Stimulated activated CD8-positive, alpha-beta memory T cell treated with anti-CD3 and anti-CD28 coated beads, Interleukin-7, amount 100 ng/mL, for 48 hours (primary cell): ENCODE measurements at regions not wholly inside any gene's neighbourhood (a gene's known extent, or its start where the extent isn't known, plus 50 kb on each side); places are given as distances from the start of the nearest gene placed in this dataset.
"Not testable (repeated sequence)": the region's sequence is repeated elsewhere in the genome, so short reads cannot be mapped to it uniquely, and the experiment has no call there.

Source experiments
- DNase-seq, 2 donors: peaks; one replicate each; pipeline ENCODE4 v3.0.0-alpha.2; 2020; ENCODE audit warnings: low read depth in 1 of 2; ENCODE audit errors: extremely low read depth in 1 of 2

GRCh38 chr13:33649212-33649878 lies 168.6 kb upstream of the RFC3 start:
- DNase-seq, result no peak

GRCh38 chr13:33651766-33652165 lies 166.2 kb upstream of the RFC3 start:
- no peak for DNase-seq

- no peak for DNase-seq
These were observed 160.7 kb upstream of the RFC3 start for GRCh38 chr13:33657274-33657673.

- no peak for DNase-seq
These were observed 158.5 kb upstream of the RFC3 start for GRCh38 chr13:33659466-33659865.

GRCh38 chr13:33659894-33660293 lies 158.1 kb upstream of the RFC3 start:
- DNase-seq, result no peak

- no peak for DNase-seq
These were observed 155.6 kb upstream of the RFC3 start for GRCh38 chr13:33662392-33662791.

GRCh38 chr13:33665626-33666175 lies 152.2 kb upstream of the RFC3 start:
- DNase-seq, result no peak

- DNase-seq, result no peak
These were observed 146.4 kb upstream of the RFC3 start for GRCh38 chr13:33671560-33671959.

- not testable (repeated sequence) for DNase-seq
These were observed 145.9 kb upstream of the RFC3 start for GRCh38 chr13:33672022-33672421.

- DNase-seq, result peak in 1 of 2 donors; percentile 16
These were observed 141.6 kb upstream of the RFC3 start for GRCh38 chr13:33676045-33676989.

- no peak for DNase-seq
These were observed 140.7 kb upstream of the RFC3 start for GRCh38 chr13:33677215-33677614.

GRCh38 chr13:33678084-33678483 lies 139.9 kb upstream of the RFC3 start:
- no peak for DNase-seq

- DNase-seq, result peak; percentile 23 to 82
These were observed 138.9 kb upstream of the RFC3 start for GRCh38 chr13:33678906-33679657.

- DNase-seq, result no peak
These were observed 138.3 kb upstream of the RFC3 start for GRCh38 chr13:33679658-33680012.

- no peak for DNase-seq
These were observed 135.9 kb upstream of the RFC3 start for GRCh38 chr13:33682020-33682564.

GRCh38 chr13:33682646-33683045 lies 135.3 kb upstream of the RFC3 start:
- not testable (repeated sequence) for DNase-seq

GRCh38 chr13:33683376-33683775 lies 134.6 kb upstream of the RFC3 start:
- DNase-seq, result no peak

- no peak for DNase-seq
These were observed 133.1 kb upstream of the RFC3 start for GRCh38 chr13:33684874-33685273.

- DNase-seq, result no peak
These were observed 131.0 kb upstream of the RFC3 start for GRCh38 chr13:33686772-33687480.

GRCh38 chr13:33690354-33690753 lies 127.6 kb upstream of the RFC3 start:
- peak in 1 of 2 donors; percentile 2 for DNase-seq
